NCI-H2227 (cell line): ENCODE measurements at regions not wholly inside any gene's neighbourhood (a gene's known extent, or its start where the extent isn't known, plus 50 kb on each side); places are given as distances from the start of the nearest gene placed in this dataset.
"Not testable (repeated sequence)": the region's sequence is repeated elsewhere in the genome, so short reads cannot be mapped to it uniquely, and the experiment has no call there.

ENCODE experiments used
- DNase-seq: peaks from one replicate; lab custom pipeline; 2025; ENCODE audit not compliant: unreplicated experiment; lab: John Stamatoyannopoulos, UW

- no peak for DNase-seq
Measured at GRCh38 chr4:128758314-128758922, 51.1 kb upstream of the JADE1 start.

DNA sequence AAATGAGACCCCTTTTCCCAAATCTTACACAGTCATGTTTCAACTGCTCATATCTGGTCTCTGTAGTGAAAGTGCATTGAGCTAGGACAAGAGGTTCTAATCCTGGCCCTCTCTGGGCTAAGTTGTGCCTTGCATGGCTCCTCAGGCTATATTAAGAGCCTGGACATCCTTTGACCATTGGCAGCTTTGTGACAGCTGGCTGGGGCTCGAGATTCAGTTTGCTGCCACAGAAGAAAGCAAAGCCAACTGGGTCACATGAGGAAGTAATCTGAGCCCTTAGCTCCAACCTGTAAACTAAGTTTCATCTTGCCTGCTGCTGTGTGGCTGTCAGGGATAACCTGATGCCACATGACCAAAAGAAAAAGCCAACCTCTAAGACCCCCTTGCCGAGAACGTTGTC is 51.8 kb upstream of the JADE1 start:
- no peak for DNase-seq

GRCh38 chr4:128751354-128751753 is 58.1 kb upstream of the JADE1 start:
- no peak for DNase-seq

DNA sequence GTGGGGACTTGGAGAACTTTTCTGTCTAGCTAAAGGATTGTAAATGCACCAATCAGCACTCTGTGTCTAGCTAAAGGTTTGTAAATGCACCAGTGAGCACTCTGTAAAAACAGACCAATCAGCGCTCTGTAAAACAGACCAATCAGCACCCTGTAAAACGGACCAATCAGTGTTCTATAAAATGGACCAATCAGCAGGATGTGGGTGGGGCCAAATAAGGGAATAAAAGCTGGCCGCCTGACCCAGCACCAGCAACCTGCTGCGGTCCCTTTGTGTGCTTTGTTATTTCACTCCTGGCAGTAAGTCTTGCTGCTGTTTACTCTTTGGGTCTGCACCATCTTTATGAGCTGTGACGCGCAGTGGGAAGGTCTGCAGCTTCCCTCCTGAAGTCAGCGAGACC is 67.8 kb upstream of the JADE1 start:
- not testable (repeated sequence) for DNase-seq

- no peak for DNase-seq
Measured at GRCh38 chr4:128737098-128737513, 72.4 kb upstream of the JADE1 start.

- DNase-seq: no peak
Measured at GRCh38 chr4:128735714-128736113, 73.8 kb upstream of the JADE1 start.

- no peak for DNase-seq
Measured at GRCh38 chr4:128728190-128728589, 81.3 kb upstream of the JADE1 start.

DNA sequence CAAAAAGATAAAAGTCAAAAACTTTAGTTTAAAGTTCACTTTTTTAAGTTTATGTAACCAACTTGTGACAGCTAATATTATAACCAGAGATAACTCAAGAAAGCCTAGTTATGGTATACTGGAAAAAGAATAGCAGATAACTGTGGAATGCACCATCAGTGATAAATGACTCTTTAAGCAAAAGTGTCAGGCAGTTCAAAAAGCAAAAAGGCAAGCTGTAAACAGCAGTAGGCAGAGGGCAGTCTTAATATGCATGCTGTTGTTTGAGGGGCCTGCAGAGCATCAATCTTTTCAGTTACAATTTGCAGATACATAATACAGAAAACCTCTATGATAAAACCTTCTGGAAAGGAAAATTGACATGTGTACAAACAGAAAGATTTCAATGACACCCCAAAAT is 81.8 kb upstream of the JADE1 start:
- no peak for DNase-seq

DNA sequence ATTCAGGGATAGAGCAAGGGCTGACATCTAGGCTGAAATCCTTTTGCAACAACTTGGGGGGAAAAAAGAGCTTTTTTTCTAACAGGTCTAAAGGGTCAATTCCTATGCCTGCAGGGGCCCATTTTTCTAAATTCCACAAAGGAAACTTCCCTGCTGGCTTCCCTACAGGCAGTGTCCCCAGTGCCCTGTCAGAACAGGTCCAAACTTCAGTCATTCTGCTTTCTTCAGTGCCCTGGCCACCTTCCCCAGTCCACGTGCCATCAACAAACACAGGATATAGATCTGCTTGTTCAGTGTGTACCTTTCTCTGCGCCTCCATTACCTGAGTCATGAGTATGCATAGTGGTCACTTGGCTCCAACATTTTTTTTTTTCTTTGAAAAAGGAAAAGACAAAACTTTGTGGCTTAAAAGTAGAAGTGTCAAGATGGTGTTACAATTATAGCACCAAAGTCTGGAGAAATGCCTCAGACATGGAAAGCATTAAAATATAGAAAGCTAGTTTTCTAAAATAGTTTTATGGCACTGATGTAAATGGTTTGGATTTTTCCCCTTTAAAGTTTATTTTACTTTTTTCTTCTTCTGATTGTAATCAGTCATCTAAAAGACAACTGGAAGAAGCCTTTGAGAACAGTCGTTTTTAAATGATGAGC is 84.0 kb upstream of the JADE1 start:
- DNase-seq: no peak

- DNase-seq: no peak
Measured at GRCh38 chr4:128722911-128723310, 86.6 kb upstream of the JADE1 start.

- DNase-seq: no peak
Measured at GRCh38 chr4:128721896-128722295, 87.6 kb upstream of the JADE1 start.

GRCh38 chr4:128720270-128720669 is 89.2 kb upstream of the JADE1 start:
- no peak for DNase-seq

GRCh38 chr4:128718768-128719167 is 90.7 kb upstream of the JADE1 start:
- no peak for DNase-seq

DNA sequence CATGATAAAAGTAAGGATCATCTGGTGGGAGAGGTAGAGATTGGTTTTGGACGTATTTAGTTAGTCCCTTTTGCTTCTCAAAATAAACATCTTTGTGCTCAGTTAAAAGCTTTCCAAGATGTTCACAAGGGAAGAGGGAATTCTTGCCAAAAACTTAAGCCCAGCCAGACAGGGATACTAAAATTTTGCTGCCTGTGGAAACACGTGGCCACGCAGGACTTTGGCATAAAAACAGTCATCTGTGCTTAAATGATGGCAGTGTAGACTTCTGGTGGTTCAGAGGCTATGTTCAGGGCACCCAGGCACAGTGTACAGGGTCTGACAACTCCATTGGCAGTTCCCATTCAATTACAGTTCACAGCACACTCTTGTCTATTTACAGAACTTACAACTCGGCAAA is 93.2 kb upstream of the JADE1 start:
- DNase-seq: no peak

DNA sequence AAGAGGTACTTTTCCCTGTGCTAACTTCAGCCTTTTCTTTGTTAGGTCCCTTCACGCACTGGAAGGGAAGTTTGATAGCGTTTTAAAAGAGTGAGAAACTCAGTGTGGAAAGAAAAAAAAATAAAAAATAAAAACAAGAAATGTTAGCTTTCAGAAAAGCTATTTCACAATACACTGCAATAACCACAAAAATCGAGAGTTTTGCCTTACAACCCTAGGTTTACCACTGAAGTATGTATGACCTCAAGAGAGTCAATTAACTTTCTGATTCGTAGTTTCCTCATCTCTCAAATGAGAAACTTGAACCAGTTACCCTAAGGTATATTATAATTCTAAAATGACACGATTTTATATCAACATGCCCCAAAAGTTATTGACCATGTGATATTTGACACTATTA is 93.9 kb upstream of the JADE1 start:
- DNase-seq: no peak

DNA sequence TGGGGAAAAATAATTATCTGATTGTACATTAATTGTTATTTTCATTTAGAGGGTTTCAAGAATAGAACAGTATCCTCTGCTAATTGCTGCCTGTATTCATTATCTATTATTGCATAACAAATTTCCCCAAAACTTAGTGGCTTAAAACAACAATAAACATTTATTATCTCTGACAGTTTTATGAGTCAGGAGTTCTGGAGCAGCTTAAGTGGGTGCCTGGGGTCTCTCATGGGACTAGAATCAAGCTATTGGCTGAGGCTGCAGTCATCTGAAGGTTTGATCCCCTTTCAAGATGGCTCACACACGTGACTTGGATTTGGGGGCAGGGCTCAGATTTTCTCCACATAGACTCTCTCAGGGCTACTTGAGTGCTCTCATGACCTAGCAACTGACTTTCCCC is 98.1 kb upstream of the JADE1 start:
- DNase-seq: no peak

DNA sequence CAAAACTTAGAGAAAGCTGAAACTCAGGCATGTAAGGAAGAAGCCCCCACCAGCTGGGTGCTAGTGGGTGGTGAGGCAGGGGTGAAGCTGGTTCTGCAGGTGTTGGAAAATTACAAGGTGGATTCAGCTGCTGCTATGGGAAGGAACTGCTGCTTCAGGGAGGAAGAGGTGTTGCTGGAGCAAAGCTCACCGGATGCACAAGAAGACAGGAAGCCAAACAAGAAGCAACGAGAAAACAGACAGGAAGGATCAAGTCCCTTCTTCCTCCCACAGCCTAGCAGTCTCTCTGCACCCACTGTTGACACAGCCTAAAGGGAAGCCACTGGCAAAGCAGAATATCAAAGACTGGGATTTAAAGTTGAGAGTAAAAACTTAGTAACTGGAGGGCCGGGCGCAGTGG is 100.2 kb upstream of the JADE1 start:
- no peak for DNase-seq

- DNase-seq: no peak
Measured at GRCh38 chr4:128707864-128708263, 101.6 kb upstream of the JADE1 start.

GRCh38 chr4:128703948-128704347 is 105.6 kb upstream of the JADE1 start:
- DNase-seq: no peak

DNA sequence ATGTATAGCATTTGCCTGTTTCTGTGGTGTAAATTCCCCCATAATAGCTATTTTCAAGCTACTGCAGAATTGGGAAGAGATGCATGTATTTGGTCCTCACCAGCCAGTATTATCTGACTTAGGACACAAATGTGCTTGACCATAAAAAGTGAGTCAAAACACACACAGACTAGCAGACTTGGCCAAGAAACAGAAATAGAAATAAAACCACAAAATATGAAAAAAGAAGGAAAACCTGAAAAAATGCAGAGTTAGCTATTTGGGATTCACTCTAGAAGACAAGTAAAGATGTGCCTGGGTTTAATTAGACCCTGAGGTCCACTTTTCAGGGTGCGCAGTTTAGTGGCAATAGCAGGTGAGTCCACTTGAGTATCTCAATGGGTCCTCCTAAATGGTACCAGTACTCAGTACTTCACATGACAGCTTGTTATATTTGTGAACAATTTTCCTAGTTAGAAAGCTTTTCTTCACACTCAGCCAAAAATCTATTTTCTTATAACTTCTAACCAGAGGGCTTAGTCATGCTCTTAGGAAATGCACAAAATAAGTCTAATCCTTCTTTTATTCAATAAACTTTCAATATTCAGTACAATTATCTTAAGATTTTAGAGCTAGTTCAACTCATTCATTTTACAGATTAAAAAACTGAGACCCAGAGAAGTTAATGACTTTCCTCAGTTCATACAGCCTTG is 108.7 kb upstream of the JADE1 start:
- DNase-seq: no peak

- no peak for DNase-seq
Measured at GRCh38 chr4:128698386-128698785, 111.1 kb upstream of the JADE1 start.

DNA sequence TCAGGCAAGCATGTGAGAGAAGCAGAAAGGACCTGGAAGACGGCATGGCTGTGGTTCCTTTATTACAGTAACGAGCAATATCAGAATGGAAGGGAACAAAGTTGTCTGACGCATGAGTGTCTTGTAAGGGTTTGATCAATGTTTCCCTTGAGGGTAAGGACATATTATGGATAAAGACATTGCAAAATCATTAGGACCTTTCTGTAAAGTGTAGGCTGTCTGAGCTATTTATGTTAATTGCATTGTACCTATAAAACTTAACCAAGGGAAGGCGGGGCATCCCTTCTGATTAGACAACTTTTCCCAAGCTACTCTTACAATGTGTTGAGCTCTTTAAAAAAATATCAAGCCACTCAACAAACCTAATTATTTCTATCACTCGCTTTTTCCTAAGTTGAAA is 112.2 kb upstream of the JADE1 start:
- no peak for DNase-seq

DNA sequence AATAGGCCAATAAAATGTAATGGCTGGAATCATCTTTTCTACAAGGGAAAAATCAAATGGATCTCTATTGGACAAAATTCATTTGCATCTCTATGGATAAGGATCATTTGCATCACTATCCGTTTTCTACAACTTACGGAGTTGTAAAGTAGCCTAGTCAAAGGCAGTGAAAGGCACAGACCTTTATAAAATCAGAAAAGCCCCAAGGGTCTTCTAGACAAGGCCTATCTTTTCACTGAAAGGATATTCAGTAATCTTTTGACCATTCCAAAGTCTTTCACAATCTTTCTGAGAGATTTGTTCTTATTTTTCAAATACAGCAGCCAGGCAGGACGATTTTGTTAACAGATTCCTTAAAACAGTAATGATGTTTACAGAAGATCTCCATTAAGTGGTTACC is 119.5 kb upstream of the JADE1 start:
- DNase-seq: no peak
